ENCODE measurements at regions not wholly inside any gene's neighbourhood (a gene's known extent, or its start where the extent isn't known, plus 50 kb on each side); places are given as distances from the start of the nearest gene placed in this dataset.

GRCh38 chr6:150713931-150714330 lies 114.2 kb downstream of the PLEKHG1 start:
- no peak for TF ChIP-seq CTCF (IDR thresholded peaks at IDR 0.05)
- TF ChIP-seq POLR2AphosphoS5 (IDR thresholded peaks at IDR 0.05): no peak
- TF ChIP-seq EP300 (IDR thresholded peaks at IDR 0.05): no peak

All from stomach (tissue), 4 donors.